ENCODE measurements at regions not wholly inside any gene's neighbourhood (a gene's known extent, or its start where the extent isn't known, plus 50 kb on each side); places are given as distances from the start of the nearest gene placed in this dataset.

- Histone ChIP-seq H3K9me3 (no peaks in the 10 kb centered on the region), H3K36me3 (no peaks in the 10 kb centered on the region), H3K4me3 (no peak overlapping the region), H3K27ac (no peak overlapping the region), H3K27me3 (no peaks in the 10 kb centered on the region), H3K4me1 (ENCODE audit: insufficient read depth) (no peaks in the 10 kb centered on the region)
- WGBS, 3 donors, result 94 to 96% (median 95%) methylated on average over 3 of the region's 3 CpGs
- TF ChIP-seq, protein P1, sequence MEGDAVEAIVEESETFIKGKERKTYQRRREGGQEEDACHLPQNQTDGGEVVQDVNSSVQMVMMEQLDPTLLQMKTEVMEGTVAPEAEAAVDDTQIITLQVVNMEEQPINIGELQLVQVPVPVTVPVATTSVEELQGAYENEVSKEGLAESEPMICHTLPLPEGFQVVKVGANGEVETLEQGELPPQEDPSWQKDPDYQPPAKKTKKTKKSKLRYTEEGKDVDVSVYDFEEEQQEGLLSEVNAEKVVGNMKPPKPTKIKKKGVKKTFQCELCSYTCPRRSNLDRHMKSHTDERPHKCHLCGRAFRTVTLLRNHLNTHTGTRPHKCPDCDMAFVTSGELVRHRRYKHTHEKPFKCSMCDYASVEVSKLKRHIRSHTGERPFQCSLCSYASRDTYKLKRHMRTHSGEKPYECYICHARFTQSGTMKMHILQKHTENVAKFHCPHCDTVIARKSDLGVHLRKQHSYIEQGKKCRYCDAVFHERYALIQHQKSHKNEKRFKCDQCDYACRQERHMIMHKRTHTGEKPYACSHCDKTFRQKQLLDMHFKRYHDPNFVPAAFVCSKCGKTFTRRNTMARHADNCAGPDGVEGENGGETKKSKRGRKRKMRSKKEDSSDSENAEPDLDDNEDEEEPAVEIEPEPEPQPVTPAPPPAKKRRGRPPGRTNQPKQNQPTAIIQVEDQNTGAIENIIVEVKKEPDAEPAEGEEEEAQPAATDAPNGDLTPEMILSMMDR (IDR thresholded peaks at IDR 0.05), result no peak
- no peak for TF ChIP-seq POLR2A (IDR thresholded peaks at IDR 0.05)
- TF ChIP-seq EP300 (IDR thresholded peaks at IDR 0.05), result no peak
- no peak for DNase-seq
- intact Hi-C loops (cut with DNase I), result no loop called here
Measured at GRCh38 chr3:178231645-178232044, 304.6 kb upstream of the KCNMB2 start.

DNA sequence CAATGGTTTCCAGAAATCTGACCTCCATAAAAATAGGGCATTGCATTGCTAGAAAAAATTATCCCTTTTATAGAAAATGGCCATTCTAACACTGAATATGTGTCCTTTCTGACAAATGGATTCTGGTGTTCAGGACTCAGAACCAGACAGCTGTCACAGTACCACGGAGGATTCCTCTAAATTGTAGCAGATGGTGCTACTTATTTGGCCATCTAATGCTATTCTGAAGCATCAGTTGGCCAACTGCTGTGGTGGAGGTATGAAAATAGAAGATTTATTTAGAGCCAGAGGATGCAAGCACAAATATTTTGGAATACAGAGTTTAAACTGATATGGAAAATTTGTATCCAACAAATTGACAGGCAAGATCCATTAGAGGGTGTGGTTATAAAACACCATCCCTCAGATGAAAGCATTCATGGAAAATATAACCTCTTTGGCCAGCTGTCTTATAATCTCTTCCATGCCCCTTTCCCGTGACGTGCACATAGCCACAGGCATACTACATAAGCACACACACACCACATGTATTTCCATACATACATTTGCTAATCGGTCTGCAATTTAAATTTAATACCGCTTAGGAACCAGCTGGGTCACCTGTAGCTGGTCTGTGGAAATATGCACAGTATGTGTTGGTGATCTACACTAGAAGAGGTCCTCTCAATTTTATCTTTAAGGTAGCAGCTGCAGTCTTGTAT lies 302.7 kb upstream of the KCNMB2 start:
- TF ChIP-seq POLR2A (IDR thresholded peaks at IDR 0.05), result no peak
- 94 to 97% (median 94%) methylated on average over 5 of the region's 5 CpGs for WGBS, 3 donors
- H3K9me3 ChIP-seq, result no peaks in the 10 kb centered on the region
- H3K4me3 ChIP-seq, result no peak overlapping the region
- H3K27ac ChIP-seq, result no peak overlapping the region
- intact Hi-C loops (cut with DNase I), result no loop called here
- no peaks in the 10 kb centered on the region for H3K36me3 ChIP-seq
- peaks cover 1% of the 10 kb centered on the region for H3K4me1 ChIP-seq (ENCODE audit: insufficient read depth)
- no peak for DNase-seq
- H3K27me3 ChIP-seq, result no peaks in the 10 kb centered on the region

DNA sequence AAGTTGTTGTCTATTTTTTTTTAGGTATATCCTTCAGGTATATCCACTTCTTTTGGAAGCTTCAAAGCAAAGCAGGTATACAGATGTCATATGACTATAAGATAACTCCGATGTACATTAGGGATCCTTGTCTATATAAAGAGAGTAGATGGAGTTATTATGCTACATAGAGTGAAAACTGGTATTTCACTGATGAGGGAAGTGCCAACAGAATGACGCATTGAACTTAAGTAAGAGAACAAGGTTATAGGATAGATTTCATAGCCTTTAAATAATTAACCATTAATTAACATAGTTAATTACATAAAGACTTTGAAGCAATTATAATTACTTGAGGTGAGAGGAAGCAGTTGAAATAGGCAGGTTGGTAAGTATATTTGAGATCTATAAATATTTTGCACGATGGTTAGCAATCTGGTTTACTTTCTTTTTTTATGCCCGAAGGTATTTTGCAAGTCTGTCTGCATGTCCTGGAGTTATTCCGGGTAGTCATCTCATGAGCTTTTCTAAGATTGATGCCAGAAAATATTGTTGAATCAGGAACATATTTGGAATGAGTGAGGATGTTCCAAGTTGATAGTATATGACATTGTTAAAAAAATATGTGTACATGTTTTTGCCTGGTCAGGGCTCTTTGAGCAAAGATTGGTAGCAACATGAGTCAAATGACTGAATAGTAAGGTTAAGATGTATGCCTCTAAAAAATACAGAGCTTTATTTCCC lies 299.5 kb upstream of the KCNMB2 start:
- H3K36me3 ChIP-seq, result no peaks in the 10 kb centered on the region
- no peak for TF ChIP-seq POLR2A (IDR thresholded peaks at IDR 0.05)
- TF ChIP-seq, protein P1 (IDR thresholded peaks at IDR 0.05), result no peak
- no peak for TF ChIP-seq EP300 (IDR thresholded peaks at IDR 0.05)
- no peak overlapping the region for H3K27ac ChIP-seq
- H3K27me3 ChIP-seq, result no peaks in the 10 kb centered on the region
- no peaks in the 10 kb centered on the region for H3K9me3 ChIP-seq
- intact Hi-C loops (cut with DNase I), result no loop called here
- DNase-seq, result no peak
- peaks cover 1% of the 10 kb centered on the region for H3K4me1 ChIP-seq (ENCODE audit: insufficient read depth)
- WGBS, 3 donors, result 35 to 58% (median 38%) methylated on average over 5 of the region's 5 CpGs
- H3K4me3 ChIP-seq, result no peak overlapping the region

GRCh38 chr3:178238179-178238578 lies 298.1 kb upstream of the KCNMB2 start:
- no peaks in the 10 kb centered on the region for H3K9me3 ChIP-seq
- no peaks in the 10 kb centered on the region for H3K36me3 ChIP-seq
- intact Hi-C loops (cut with DNase I), result no loop called here
- TF ChIP-seq POLR2A (IDR thresholded peaks at IDR 0.05), result no peak
- TF ChIP-seq, protein P1 (IDR thresholded peaks at IDR 0.05), result no peak
- TF ChIP-seq EP300 (IDR thresholded peaks at IDR 0.05), result no peak
- H3K4me1 ChIP-seq (ENCODE audit: insufficient read depth), result peaks cover 1% of the 10 kb centered on the region
- no peaks in the 10 kb centered on the region for H3K27me3 ChIP-seq
- no peak overlapping the region for H3K27ac ChIP-seq
- no peak for DNase-seq
- no peak overlapping the region for H3K4me3 ChIP-seq

All from ovary (tissue), 7 donors.